Stimulated activated naive B cell treated with anti-CD40 and anti-IgM and Interleukin-4, amounts not matched to agents 10 μg/mL and 1 μg/mL and 100 μg/mL, for 72 hours (primary cell): ENCODE measurements at regions not wholly inside any gene's neighbourhood (a gene's known extent, or its start where the extent isn't known, plus 50 kb on each side); places are given as distances from the start of the nearest gene placed in this dataset.

Experiments
- ATAC-seq, 2 donors: fragments of 150-1000 bp; cut with Tn5 transposase; replicated peaks; 2 replicates each; pipeline ENCODE4 v1.10.0; 2021; ENCODE audit warnings: moderate library complexity in 1 of 2
- DNase-seq: peaks from one replicate; pipeline ENCODE4 v3.0.0; 2021
- H3K27ac Mint-ChIP-seq: one replicate; pipeline ENCODE4 v1.8.0; 2022; ENCODE audit warnings: mild to moderate bottlenecking, mixed read lengths
- H3K27me3 Mint-ChIP-seq, 2 donors: one replicate each; pipeline ENCODE4 v1.8.0; 2022; ENCODE audit warnings: mixed read lengths in 2 of 2
- H3K36me3 Mint-ChIP-seq, 2 donors: one replicate each; pipeline ENCODE4 v1.8.0; 2022; ENCODE audit warnings: mixed read lengths in 2 of 2, mild to moderate bottlenecking in 1 of 2
- H3K4me1 Mint-ChIP-seq, 2 donors: one replicate each; pipeline ENCODE4 v1.8.0; 2022; ENCODE audit warnings: mixed read lengths in 2 of 2, mild to moderate bottlenecking in 1 of 2
- H3K4me3 Mint-ChIP-seq, 2 donors: one replicate each; pipeline ENCODE4 v1.8.0; 2022; ENCODE audit warnings: mild to moderate bottlenecking in 2 of 2, mixed read lengths in 2 of 2, moderate library complexity in 1 of 2
- H3K9me3 Mint-ChIP-seq, 2 donors: one replicate each; pipeline ENCODE4 v1.8.0; 2022; ENCODE audit warnings: mixed read lengths in 2 of 2, mild to moderate bottlenecking in 1 of 2

DNA sequence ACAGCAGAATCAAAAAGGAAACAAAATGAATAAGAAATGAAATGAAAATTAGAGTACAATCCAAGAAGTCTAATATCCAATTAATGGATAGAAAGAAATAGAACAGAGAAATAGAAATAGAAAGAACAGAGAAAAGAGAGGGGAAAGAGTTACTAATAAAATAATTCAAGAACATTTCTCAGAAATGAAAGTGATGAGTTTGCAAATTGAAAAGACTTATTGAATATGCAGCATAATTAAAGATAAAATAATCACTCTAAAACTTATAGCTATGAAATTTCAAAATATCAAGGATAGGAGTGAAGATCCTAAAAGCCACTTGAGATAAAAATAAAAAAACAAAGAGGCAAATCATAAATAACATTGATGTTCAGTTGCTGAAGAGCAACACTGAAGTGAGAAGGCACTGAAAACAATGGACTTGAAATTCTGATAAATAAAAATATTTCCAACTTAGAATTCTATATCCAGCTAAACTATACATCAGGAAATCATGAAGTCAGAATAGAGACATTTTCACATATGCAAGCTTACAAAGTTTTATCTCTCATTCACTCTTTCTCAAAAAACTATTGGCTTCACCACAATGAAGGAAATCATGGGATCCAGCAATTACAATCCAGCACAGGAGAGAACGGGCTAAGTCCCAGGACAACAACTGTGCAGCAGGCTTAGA lies 155.9 kb upstream of the SPATS2L start:
- Mint-ChIP-seq H3K27me3 (peaks cover 0 to 1% of the 10 kb centered on the region in 2 donors), H3K4me1 (no peaks in the 10 kb centered on the region), H3K4me3 (no peak overlapping the region), H3K9me3 (peaks cover 18 to 21% of the 10 kb centered on the region in 2 donors), H3K36me3 (peaks cover 0 to 6% of the 10 kb centered on the region in 2 donors), H3K27ac (no peak overlapping the region)
- DNase-seq: no peak
- ATAC-seq: no peak

DNA sequence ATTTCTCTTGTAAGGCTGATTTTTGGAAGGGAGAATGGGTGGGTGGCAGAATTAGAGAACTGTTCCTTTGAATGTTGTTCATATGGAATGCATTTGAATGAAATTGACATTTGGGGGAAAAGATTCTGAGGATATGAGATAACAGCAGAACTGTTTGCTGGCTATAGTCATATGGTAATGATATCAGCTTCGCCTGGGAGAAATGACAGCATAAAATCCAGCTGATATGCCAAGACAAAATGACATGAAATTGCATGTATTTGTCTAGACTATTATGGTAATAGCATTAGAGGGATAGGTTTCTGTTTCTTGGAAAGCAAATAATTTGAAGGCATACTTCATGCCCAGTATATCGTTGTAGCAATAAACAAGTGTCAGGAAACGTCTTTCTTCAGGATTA lies 150.8 kb upstream of the SPATS2L start:
- Mint-ChIP-seq H3K9me3 (peaks cover 13 to 14% of the 10 kb centered on the region in 2 donors), H3K36me3 (peaks cover 0 to 3% of the 10 kb centered on the region in 2 donors), H3K27ac (no peak overlapping the region), H3K27me3 (no peaks in the 10 kb centered on the region), H3K4me3 (no peak overlapping the region), H3K4me1 (no peaks in the 10 kb centered on the region)
- DNase-seq (no peak), ATAC-seq (no peak)

DNA sequence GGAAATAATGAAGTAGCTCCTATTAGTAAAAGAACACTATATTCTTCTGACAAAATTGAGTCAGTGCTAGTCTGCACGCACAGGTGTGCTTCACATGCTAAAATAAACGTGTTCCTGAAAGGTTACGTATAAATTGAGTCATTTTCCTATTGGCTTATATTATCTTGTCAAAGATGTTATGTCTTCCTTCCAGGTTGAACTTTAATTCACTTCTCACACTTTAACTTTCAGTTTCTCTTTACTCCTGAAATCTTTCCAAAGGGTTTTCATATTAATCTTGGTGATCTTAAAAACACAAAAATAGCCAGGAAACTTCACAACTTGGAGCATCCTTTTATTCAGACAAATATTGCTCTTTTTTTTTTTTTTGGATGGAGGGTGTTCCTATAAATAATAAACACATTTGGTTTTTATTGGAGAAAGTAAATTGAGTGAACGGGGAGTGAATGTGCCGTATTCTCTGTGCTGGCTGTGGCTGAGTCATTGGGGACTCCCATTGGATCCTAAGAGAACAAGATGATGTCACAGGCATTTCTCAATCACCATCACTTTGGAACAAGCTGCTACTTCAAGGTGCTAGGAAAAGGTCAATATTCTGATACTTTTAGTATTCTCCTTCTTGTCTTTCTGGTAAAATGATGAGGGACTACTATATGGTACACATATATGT lies 150.2 kb upstream of the SPATS2L start:
- no peak for ATAC-seq
- no peak overlapping the region for H3K27ac Mint-ChIP-seq
- DNase-seq: no peak
- H3K4me3 Mint-ChIP-seq: no peak overlapping the region
- peaks cover 10% of the 10 kb centered on the region in 2 donors for H3K9me3 Mint-ChIP-seq
- no peaks in the 10 kb centered on the region for H3K27me3 Mint-ChIP-seq
- peaks cover 0 to 3% of the 10 kb centered on the region in 2 donors for H3K36me3 Mint-ChIP-seq
- no peaks in the 10 kb centered on the region for H3K4me1 Mint-ChIP-seq

DNA sequence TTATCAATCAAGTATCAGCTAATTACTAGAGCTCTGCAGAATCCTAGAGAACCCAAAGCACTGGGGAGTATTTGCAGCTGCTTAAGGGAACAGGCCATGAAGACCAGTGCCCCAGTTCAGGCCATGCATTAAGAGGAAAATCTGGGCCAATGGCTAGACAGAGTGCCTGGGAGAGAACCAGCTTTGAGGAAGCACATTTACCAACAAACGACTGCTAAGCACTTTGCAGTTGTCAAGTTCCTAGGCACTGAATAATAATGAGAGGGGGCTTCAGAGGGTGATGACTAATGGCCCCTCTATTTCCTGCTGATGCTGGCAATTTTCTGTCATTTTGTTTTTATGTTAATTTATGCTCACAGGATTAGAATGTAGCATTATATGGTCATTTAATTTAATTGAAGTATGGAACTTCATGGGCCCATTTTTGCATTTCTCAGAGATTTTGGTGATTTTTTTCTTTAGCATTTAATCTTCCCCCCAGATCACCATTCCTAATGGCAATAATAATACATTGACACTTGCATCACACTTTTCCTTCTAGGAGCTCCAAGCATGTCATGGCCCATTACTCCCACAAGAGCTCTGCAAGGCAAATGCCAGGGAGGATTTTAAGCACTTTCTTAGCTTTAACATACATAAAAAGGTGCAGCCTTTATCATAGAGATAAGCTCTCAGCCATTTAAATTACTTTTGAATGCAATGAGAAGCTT lies 147.7 kb upstream of the SPATS2L start:
- Mint-ChIP-seq H3K36me3 (no peaks in the 10 kb centered on the region), H3K4me1 (no peaks in the 10 kb centered on the region), H3K27ac (no peak overlapping the region), H3K27me3 (peaks cover 0 to under 1% of the 10 kb centered on the region in 2 donors), H3K4me3 (no peak overlapping the region), H3K9me3 (no peaks in the 10 kb centered on the region)
- no peak for DNase-seq
- no peak for ATAC-seq

DNA sequence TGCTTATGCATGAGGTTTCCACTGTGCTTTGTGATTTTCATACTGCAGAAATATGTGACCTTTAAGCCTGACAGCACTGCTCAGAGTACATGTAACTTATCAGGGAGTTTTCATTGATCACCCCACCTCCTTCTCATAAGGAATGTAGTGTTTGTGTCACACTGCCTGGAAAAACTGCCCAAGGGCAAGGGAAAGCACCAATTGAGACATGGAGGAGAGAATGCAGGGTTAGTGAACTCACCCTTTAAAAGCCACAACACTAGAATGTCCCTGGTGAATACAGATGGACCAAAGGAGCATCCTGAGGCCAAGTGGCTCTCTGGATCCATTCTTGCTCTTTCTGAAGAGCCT lies 147.2 kb upstream of the SPATS2L start:
- no peaks in the 10 kb centered on the region for H3K36me3 Mint-ChIP-seq
- peaks cover 4 to 5% of the 10 kb centered on the region in 2 donors for H3K27me3 Mint-ChIP-seq
- DNase-seq (no peak), ATAC-seq (no peak)
- no peaks in the 10 kb centered on the region for H3K9me3 Mint-ChIP-seq
- H3K4me1 Mint-ChIP-seq: no peaks in the 10 kb centered on the region
- H3K4me3 Mint-ChIP-seq: no peak overlapping the region
- no peak overlapping the region for H3K27ac Mint-ChIP-seq

DNA sequence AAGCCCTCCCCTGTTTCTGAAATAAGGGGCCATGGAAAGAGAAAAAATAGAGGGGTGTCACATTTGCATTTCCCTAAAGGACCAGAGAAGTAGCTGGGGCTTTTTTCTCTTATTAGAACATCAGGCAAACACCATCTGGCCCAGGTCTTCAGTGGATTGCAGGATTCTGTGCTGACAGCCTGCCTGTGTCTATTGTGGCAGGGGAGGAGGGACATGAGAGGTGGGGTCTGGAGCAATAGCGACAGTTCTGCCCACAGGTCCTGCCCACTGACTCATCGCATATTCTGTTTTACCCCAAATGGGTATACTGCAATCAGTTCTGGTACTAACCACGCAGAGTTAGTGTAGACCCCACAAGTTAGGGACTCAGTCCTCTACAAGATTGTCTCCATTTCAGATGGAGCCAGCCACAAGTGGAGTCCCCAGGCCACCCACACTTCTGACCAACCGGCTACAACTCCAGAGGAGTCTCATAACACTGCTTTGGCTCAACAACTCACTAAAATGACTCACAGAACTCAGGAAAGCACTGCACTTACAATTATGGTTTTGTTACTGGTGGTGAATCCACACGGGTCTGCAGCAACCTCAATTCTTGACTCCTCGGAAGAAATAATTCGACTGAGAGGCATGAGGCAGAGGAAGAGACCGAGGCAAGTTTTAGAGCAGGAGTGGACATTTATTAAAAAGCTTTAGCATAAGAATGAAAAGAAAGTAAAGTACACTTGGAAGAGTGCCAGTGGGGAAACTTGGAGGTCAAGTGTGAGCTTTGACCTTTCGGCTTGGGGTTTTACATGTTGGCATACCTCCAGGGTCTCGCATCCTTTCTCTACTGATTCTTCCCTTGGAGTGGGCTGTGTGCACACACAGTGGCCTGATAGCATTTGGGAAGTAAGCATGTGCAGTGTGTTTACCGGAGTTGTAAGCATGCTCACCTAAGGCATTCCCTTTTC lies 146.4 kb upstream of the SPATS2L start:
- no peak for ATAC-seq
- peaks cover 5% of the 10 kb centered on the region in 2 donors for H3K27me3 Mint-ChIP-seq
- H3K4me1 Mint-ChIP-seq: no peaks in the 10 kb centered on the region
- no peaks in the 10 kb centered on the region for H3K36me3 Mint-ChIP-seq
- H3K27ac Mint-ChIP-seq: no peak overlapping the region
- no peak overlapping the region for H3K4me3 Mint-ChIP-seq
- no peak for DNase-seq
- no peaks in the 10 kb centered on the region for H3K9me3 Mint-ChIP-seq

DNA sequence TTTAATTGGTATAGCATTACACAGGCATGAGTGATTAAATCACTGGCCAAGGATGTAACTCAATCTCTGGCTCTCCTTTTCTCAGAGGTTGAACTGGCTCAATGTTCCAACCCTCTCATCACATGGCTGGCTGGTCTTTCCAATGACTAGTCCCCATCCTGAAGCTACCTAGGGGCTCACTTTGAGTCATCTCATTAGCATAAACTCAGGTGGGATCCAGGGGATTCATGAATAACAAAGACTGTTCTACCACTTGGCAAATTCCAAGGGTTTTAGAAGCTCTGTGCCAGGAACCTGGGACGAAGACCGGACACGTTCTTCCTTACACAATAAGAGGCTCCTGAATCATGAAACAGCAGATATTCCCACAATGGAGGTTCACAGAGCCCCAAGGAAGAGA lies 145.0 kb upstream of the SPATS2L start:
- Mint-ChIP-seq H3K4me1 (no peaks in the 10 kb centered on the region), H3K36me3 (no peaks in the 10 kb centered on the region), H3K27ac (no peak overlapping the region), H3K9me3 (peaks cover 0 to 6% of the 10 kb centered on the region in 2 donors), H3K27me3 (peaks cover 5% of the 10 kb centered on the region in 2 donors), H3K4me3 (no peak overlapping the region)
- no peak for ATAC-seq
- no peak for DNase-seq

DNA sequence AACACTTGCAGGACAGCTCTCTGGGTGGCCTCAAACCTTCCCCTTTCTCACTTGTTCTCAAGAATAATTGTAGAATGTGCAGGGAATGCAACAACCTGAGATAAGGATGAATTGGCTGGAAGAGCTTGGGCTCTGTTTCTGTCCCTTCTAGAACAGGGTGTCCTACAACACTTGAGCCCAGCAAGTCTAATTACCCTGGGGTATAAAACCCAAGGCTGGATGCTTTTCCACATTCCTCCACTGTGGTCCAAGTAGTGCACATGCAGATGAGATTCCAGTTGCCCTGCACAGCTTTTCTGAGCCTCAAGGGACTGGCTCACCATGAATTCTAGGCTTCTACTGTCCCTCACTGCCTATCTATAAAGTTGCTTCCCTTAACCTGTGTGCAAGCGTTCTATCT lies 140.8 kb upstream of the SPATS2L start:
- H3K9me3 Mint-ChIP-seq: peaks cover 0 to 6% of the 10 kb centered on the region in 2 donors
- H3K4me1 Mint-ChIP-seq: no peaks in the 10 kb centered on the region
- no peak overlapping the region for H3K27ac Mint-ChIP-seq
- no peak overlapping the region for H3K4me3 Mint-ChIP-seq
- H3K27me3 Mint-ChIP-seq: peaks cover 5 to 7% of the 10 kb centered on the region in 2 donors
- no peaks in the 10 kb centered on the region for H3K36me3 Mint-ChIP-seq
- DNase-seq (no peak), ATAC-seq (no peak)

DNA sequence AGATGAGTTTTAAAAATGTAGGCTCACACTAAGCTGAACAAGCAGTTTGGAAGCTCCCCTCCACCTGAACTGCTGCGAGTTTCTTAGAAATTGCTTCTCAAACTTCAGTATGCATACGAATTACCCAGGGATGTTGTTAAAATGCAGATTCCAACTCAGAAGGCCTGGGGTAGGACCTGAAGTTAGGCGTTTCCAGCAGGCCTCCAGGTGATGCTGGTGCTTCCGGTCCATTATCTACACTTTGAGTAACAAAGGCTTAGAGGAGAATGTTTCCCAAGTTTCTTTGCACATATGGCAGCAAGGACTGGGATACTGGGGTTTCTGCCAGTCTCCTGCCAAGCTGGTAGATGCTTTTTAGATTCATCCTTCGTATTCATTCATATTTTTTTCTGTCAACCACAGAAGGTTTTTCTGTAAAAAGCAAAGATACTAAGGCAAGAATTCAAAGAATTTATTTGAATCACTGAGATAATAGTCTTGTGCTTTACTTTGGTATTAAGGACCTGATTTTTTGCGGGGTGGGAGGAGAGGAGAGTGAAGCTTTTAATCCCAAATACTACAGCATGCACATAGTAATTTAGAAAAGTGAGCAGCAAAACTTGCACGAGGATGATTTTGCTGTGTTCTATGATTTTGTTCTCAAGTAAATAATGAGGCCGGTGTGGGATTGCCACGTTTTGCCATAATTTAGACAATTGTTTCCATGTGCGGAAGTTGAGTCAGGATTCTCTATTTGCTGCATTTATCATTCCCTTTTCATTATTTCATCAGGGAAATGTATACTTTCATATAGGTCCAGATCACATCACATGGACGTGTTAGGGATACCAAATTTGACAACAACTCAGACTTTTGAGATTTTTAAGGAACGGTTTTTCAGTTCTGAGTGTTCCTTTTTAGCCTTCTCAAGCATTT lies 137.6 kb upstream of the SPATS2L start:
- ATAC-seq: no peak
- peaks cover 0 to 9% of the 10 kb centered on the region in 2 donors for H3K9me3 Mint-ChIP-seq
- no peak overlapping the region for H3K27ac Mint-ChIP-seq
- H3K4me3 Mint-ChIP-seq: no peak overlapping the region
- DNase-seq: no peak
- H3K36me3 Mint-ChIP-seq: no peaks in the 10 kb centered on the region
- no peaks in the 10 kb centered on the region for H3K4me1 Mint-ChIP-seq
- H3K27me3 Mint-ChIP-seq: peaks cover 5 to 12% of the 10 kb centered on the region in 2 donors

DNA sequence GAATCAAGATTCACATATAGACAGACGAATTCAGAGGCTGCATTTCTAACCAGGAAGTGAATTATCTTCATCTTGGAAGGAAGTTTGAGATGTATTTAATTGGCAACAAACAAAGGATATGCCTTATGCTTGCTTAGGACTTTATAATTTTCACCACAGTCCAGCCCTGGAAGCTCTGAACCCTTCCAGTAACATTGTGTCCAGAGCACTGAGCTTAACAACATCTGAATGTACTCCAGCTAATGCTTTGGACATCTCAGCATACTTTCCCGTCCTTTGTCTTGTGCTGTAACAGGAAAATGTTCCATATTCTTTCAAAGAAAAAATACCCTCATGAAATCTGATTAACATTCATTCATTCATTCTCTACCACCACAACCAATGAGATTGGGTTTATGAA lies 136.3 kb upstream of the SPATS2L start:
- Mint-ChIP-seq H3K36me3 (no peaks in the 10 kb centered on the region), H3K4me1 (no peaks in the 10 kb centered on the region), H3K27ac (no peak overlapping the region), H3K9me3 (peaks cover 0 to 8% of the 10 kb centered on the region in 2 donors), H3K27me3 (peaks cover 0 to 8% of the 10 kb centered on the region in 2 donors), H3K4me3 (no peak overlapping the region)
- ATAC-seq (no peak), DNase-seq (no peak)

DNA sequence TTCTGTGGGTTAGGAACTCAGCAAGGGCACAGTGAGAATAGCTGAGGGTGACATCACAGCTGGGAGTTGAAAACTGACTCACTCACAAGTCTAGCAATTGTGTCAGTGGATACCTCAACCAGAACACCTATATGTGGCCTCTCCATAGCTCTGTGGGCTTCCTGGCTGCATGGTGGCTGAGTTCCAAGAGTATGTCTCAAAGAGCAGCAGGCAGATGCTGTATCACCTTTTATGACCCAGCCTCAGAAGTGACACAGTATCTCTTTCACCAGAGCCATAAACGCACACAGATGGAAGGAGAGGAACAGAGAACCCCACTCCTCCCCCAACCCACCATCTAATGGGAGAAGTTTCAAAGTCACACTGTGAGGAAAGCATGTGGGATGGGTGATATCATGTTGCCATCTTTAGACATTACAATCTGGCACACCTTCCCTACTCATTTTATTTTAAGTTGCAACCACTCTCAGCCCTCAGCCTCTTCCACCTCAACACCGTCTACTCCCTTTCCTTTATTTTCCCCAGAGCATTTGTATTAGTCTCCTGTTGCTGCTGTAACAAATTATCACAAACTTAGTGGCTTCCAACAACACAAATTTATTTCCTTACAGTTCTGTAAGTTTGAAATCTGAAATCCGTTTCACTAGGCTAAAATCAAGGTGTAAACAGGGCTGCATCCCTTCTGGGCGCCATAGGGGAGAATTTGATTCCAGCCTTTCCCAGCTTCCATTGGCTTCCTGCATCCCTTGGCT lies 134.6 kb upstream of the SPATS2L start:
- Mint-ChIP-seq H3K9me3 (peaks cover 0 to 3% of the 10 kb centered on the region in 2 donors), H3K4me3 (no peak overlapping the region), H3K4me1 (no peaks in the 10 kb centered on the region), H3K27ac (no peak overlapping the region), H3K36me3 (no peaks in the 10 kb centered on the region), H3K27me3 (peaks cover 0 to 8% of the 10 kb centered on the region in 2 donors)
- DNase-seq: no peak
- ATAC-seq: no peak

DNA sequence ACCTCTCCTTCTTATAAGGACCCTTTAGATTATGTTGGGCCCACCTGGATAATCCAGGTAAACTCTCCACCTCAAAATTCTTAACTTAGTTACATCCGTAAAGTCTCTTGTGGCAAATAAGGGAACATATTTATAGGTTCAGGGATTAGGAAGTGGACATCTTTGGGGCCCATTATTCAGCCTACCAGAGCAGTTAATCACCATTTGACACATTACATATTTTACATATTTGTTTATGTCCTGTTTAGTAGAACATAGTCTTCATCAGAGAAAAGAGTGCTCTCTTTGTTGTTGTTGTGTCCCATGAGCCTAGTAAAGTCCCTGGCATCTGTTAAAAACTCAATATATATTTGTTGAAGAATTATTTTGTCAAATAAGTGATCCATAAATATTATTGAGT lies 134.0 kb upstream of the SPATS2L start:
- no peak overlapping the region for H3K27ac Mint-ChIP-seq
- no peak overlapping the region for H3K4me3 Mint-ChIP-seq

More for the DNA sequence above, 134.0 kb upstream of the SPATS2L start:
- Mint-ChIP-seq H3K36me3 (no peaks in the 10 kb centered on the region), H3K27me3 (peaks cover 0 to 8% of the 10 kb centered on the region in 2 donors), H3K4me1 (no peaks in the 10 kb centered on the region), H3K9me3 (peaks cover 0 to 3% of the 10 kb centered on the region in 2 donors)
- DNase-seq (no peak), ATAC-seq (no peak)
